Heart right ventricle (tissue), 16 donors: ENCODE measurements at regions not wholly inside any gene's neighbourhood (a gene's known extent, or its start where the extent isn't known, plus 50 kb on each side); places are given as distances from the start of the nearest gene placed in this dataset.

Source experiments
- ATAC-seq, 8 donors: fragments of 200-7000 bp; cut with Tn5 transposase; one replicate each; pipeline ENCODE4 v1.9.1; 2020; ENCODE audit warnings: mild to moderate bottlenecking in 8 of 8, moderate library complexity in 8 of 8, moderate number of reproducible peaks in 1 of 8
- DNase-seq, 2 donors: peaks; one replicate each; pipeline ENCODE4 v3.0.0-alpha.2; 2020
- H3K27ac ChIP-seq, 10 donors: fragments of 200-600 bp; sonication (generic) in 2 of 10; one replicate each; pipeline versions ENCODE4 v1.5.0 to v1.8.0; 2020 to 2022; ENCODE audit warnings: mild to moderate bottlenecking in 3 of 10
- H3K27me3 ChIP-seq, 7 donors: fragments of 200-600 bp; one replicate each; pipeline ENCODE4 v1.8.0; 2021 to 2022; ENCODE audit warnings: mild to moderate bottlenecking in 2 of 7
- H3K36me3 ChIP-seq, 9 donors: fragments of 200-600 bp; sonication (generic) in 1 of 9; one replicate each; pipeline versions ENCODE4 v1.5.0 to v1.8.0; 2020 to 2022; ENCODE audit warnings: mild to moderate bottlenecking in 2 of 9
- H3K4me1 ChIP-seq, 9 donors: fragments of 200-600 bp; sonication (generic) in 1 of 9; one replicate each; pipeline versions ENCODE4 v1.5.0 to v1.8.0; 2020 to 2022; ENCODE audit warnings: mild to moderate bottlenecking in 4 of 9
- H3K4me3 ChIP-seq, 10 donors: fragments of 200-600 bp; sonication (generic) in 2 of 10; one replicate each; pipeline versions ENCODE4 v1.5.0 to v1.8.0; 2020 to 2022; ENCODE audit warnings: mild to moderate bottlenecking in 7 of 10, moderate library complexity in 2 of 10
- H3K9me3 ChIP-seq, 11 donors: fragments of 200-600 bp in 10 of 11; sonication (generic) in 2 of 11; one replicate each; pipeline versions ENCODE4 v1.5.0 to v1.8.0; 2013 to 2022; ENCODE audit warnings: mild to moderate bottlenecking in 2 of 11, control low read depth in 1 of 11, moderate library complexity in 1 of 11
- WGBS, 2 donors: extraction: QIAGEN DNeasy Blood & Tissue Kit; methylation state at CpG; one replicate each; pipeline ENCODE4 v1.1.7; 2013; ENCODE audit warnings: inconsistent platforms in 1 of 2; 5-methylcytosine and 5-hydroxymethylcytosine counted together
- intact Hi-C, 10 donors: fragments of 100-400 bp; cut with DNase I; formaldehyde crosslinking; loops; one replicate each; pipeline versions ENCODE4 v1.11.1 to v1.14.2; 2022
- TF ChIP-seq, protein P1 (sequence below), 9 donors: fragments of 200-600 bp; sonication (generic) in 2 of 9; IDR thresholded peaks; one replicate each; pipeline versions ENCODE4 v1.5.0 to v1.8.0; 2021 to 2022; ENCODE audit warnings: antibody characterized with exemption in 9 of 9, mild to moderate bottlenecking in 5 of 9, moderate library complexity in 1 of 9
- donor health status: Arrhythmogenic right ventricular cardiomyopathy.
- donor health status: ischemic (EF 13 %, LVEDD 7.1; RV severe dilation, severe dysfunction).
- donor health status: healthy with polysubstance abuse.
- donor health status: DM: no; HTN: yes; CAD: no.
- donor health status: DM: no; HTN: no; CAD: no.
- donor health status: ischemic (EF 25% LVEDD 6.9; RV normal size, moderate dysfunction).
- donor health status: ischemic (EF 25% LVEDD 5.7; RV mildly dilated, moderate dysfunction).
- donor health status: healthy.
- donor health status: DM: yes; HTN: yes; CAD: no.
- donor health status: Ischemic cardiomyopathy.
- donor health status: ischemic (EF 35%, LVEDD 5.7; RV mildly dilated, moderate dysfunction).
- donor health status: nonischemic (EF 11% LVEDD 7.7; RV severe dilation, severe dysfunction).
- donor health status: DM: yes; HTN: yes; CAD: no.
- donor health status: PGD.
- donor health status: ischemic (EF 29% LVEDD 5.4; RV normal size, mild dysfunction).
- donor health status: nonischemic (EF 23%, LVEDD 6.1; RV moderate dilation, normal function).

DNA sequence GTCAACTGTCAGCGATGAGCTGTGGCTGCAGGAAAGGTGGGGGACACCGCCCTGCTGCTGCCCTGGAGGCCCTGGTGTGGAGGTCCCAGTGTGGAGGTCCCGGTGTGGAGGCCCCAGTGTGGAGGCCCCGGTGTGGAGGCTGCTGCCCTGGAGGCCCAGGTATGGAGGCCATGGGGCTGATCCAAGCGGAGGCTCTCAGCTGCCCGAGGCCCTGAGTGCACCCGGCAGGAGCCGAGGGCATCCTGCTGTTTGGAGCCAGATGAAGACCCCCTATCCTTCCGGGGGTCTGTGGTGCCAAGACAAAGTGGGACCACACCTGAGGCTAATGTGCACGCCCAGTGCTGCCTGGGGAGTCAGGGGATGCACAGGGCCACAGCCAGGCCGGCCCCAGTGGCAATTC lies 210.4 kb upstream of the SOX1 start:
- DNase-seq: no peak
- no peak for ATAC-seq
- H3K36me3 ChIP-seq: no peaks in the 10 kb centered on the region
- H3K27ac ChIP-seq: no peak overlapping the region
- no peaks in the 10 kb centered on the region for H3K4me1 ChIP-seq
- H3K9me3 ChIP-seq: peaks cover 0 to 4% (median 0%) of the 10 kb centered on the region in 11 donors
- TF ChIP-seq, protein P1, sequence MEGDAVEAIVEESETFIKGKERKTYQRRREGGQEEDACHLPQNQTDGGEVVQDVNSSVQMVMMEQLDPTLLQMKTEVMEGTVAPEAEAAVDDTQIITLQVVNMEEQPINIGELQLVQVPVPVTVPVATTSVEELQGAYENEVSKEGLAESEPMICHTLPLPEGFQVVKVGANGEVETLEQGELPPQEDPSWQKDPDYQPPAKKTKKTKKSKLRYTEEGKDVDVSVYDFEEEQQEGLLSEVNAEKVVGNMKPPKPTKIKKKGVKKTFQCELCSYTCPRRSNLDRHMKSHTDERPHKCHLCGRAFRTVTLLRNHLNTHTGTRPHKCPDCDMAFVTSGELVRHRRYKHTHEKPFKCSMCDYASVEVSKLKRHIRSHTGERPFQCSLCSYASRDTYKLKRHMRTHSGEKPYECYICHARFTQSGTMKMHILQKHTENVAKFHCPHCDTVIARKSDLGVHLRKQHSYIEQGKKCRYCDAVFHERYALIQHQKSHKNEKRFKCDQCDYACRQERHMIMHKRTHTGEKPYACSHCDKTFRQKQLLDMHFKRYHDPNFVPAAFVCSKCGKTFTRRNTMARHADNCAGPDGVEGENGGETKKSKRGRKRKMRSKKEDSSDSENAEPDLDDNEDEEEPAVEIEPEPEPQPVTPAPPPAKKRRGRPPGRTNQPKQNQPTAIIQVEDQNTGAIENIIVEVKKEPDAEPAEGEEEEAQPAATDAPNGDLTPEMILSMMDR (IDR thresholded peaks at IDR 0.05): no peak
- 90% methylated on average over 11 of the region's 11 CpGs for WGBS, 2 donors
- H3K4me3 ChIP-seq: no peak overlapping the region
- intact Hi-C loops: no loop called here
- H3K27me3 ChIP-seq: peaks cover 0 to 40% (median 13%) of the 10 kb centered on the region in 7 donors

DNA sequence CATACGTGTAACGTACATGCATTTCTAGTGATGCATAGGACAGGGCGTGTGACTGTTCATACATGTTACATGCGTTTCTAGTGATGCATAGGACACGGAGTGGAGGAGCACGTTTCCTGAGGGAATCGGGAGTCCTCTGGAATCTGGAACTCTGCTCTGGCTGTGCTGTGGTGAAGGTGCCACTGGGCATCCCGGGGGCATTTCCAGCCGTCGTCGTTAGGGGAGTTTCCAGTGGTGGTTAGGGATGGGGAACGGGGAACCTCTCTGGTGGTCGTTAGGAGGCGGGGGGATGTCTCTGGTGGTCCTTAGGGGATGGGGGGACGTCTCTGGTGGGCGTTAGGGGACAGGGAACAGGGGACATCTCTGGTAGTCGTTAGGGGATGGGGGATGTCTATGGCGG lies 209.6 kb upstream of the SOX1 start:
- Histone ChIP-seq H3K4me1 (no peaks in the 10 kb centered on the region), H3K36me3 (no peaks in the 10 kb centered on the region), H3K27ac (no peak overlapping the region), H3K27me3 (peaks cover 0 to 32% (median 11%) of the 10 kb centered on the region in 7 donors), H3K9me3 (peaks cover 0 to 11% (median 0%) of the 10 kb centered on the region in 11 donors), H3K4me3 (no peak overlapping the region)
- ATAC-seq (no peak), DNase-seq (no peak)
- WGBS, 2 donors: 74 to 81% methylated on average over 18 of the region's 18 CpGs
- TF ChIP-seq, protein P1 (IDR thresholded peaks at IDR 0.05): no peak
- intact Hi-C loops: no loop called here

DNA sequence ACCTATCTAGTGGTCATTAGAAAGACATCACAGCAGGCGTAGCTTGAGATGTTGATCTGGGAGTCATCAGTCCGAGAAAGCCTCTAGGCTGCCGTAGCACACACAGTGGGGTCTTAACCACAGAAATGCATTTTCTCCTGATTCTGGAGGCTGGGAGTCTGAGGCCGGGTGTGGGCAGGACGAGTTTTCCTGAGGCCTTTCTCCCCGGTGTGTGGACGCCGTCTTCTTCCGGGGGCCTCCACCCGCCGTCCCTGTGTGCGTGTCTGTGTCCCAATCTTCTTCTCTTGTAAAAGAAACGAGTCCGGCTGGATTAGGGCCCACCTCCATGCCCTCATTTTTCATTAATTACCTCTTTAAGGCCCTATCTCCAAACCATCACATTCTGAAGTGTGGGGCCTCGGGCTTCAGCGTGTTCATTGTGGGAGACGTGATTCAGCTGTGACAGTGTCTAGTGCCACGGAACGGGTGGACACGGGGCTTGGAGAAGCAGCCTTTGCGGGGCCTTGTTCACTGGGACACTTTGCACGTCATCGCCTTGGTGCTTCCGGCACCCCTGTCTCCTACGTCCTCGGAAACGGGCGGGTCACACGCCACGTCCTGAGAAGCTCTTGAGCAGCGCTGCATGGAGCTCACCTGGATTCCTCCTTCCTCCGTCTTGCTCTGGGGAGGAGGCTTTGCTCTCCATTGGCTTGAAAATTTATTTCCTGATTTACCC lies 208.9 kb upstream of the SOX1 start:
- TF ChIP-seq, protein P1 (IDR thresholded peaks at IDR 0.05): no peak
- no peak overlapping the region for H3K27ac ChIP-seq
- H3K4me3 ChIP-seq: no peak overlapping the region
- no peaks in the 10 kb centered on the region for H3K4me1 ChIP-seq
- peaks cover 0 to 11% (median 0%) of the 10 kb centered on the region in 11 donors for H3K9me3 ChIP-seq
- H3K36me3 ChIP-seq: no peaks in the 10 kb centered on the region
- WGBS, 2 donors: 82 to 84% methylated on average over 32 of the region's 32 CpGs
- ATAC-seq (no peak), DNase-seq (no peak)
- H3K27me3 ChIP-seq: peaks cover 0 to 27% (median 9%) of the 10 kb centered on the region in 7 donors
- intact Hi-C loops: no loop called here

DNA sequence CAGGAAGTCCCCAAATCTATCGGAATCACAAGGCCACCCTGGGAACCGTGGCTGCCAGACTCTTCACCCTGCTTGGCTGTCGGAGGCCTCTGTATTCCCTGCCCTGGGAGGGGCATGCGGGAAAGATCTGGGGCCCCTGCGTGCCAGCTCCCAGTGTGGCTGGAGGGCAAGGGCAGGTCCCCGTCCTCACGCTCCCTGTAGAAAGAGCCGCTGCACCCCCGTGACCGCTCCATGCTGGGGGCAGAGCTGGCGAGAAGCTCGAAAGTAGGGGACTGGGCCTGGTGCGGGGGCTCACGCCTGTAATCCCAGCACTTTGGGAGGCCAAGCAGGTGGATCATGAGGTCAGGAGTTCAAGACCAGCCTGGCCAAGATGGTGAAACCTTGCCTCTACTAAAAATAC lies 208.4 kb upstream of the SOX1 start:
- TF ChIP-seq, protein P1 (IDR thresholded peaks at IDR 0.05): no peak
- H3K9me3 ChIP-seq: peaks cover 0 to 11% (median 0%) of the 10 kb centered on the region in 11 donors
- no peak for DNase-seq
- H3K27ac ChIP-seq: no peak overlapping the region
- intact Hi-C loops: no loop called here
- H3K4me1 ChIP-seq: no peaks in the 10 kb centered on the region
- WGBS, 2 donors: 89 to 90% methylated on average over 14 of the region's 14 CpGs
- no peak for ATAC-seq
- H3K27me3 ChIP-seq: peaks cover 0 to 22% (median 9%) of the 10 kb centered on the region in 7 donors
- H3K36me3 ChIP-seq: no peaks in the 10 kb centered on the region
- H3K4me3 ChIP-seq: no peak overlapping the region
